Endothelial cell of umbilical vein (primary cell): ENCODE measurements at regions not wholly inside any gene's neighbourhood (a gene's known extent, or its start where the extent isn't known, plus 50 kb on each side); places are given as distances from the start of the nearest gene placed in this dataset.

ENCODE experiments used
- CTCF ChIP-seq, 2 donors: IDR thresholded peaks; 1 replicate in 1 of 2; 2 replicates in 1 of 2; pipeline ENCODE4 v1.5.1; 2011; ENCODE audit warnings: low read length in 2 of 2, mild to moderate bottlenecking in 2 of 2, moderate library complexity in 2 of 2, control low read depth in 1 of 2, inconsistent platforms in 1 of 2, low read depth in 1 of 2; ENCODE audit not compliant: insufficient read depth in 1 of 2; ENCODE audit errors: extremely low read depth in 1 of 2
- EZH2 ChIP-seq: IDR thresholded peaks from 2 replicates; pipeline ENCODE4 v1.6.1; 2012; ENCODE audit warnings: borderline replicate concordance, low read depth, mild to moderate bottlenecking, moderate library complexity, low read length, inconsistent platforms; ENCODE audit not compliant: severe bottlenecking
- FOS ChIP-seq: IDR thresholded peaks from 2 replicates; pipeline ENCODE4 v1.6.1; 2011; ENCODE audit warnings: mild to moderate bottlenecking, low read length, moderate library complexity, borderline replicate concordance; ENCODE audit not compliant: insufficient read depth
- GATA2 ChIP-seq: IDR thresholded peaks from 2 replicates; pipeline ENCODE4 v1.7.0; 2011; ENCODE audit warnings: low read depth, mild to moderate bottlenecking, moderate library complexity, mixed read lengths, low read length; ENCODE audit not compliant: insufficient read length, insufficient read depth
- JUN ChIP-seq: IDR thresholded peaks from 2 replicates; pipeline ENCODE4 v1.6.1; 2011; ENCODE audit warnings: borderline replicate concordance, low read depth; ENCODE audit not compliant: insufficient read length, insufficient read depth
- MAX ChIP-seq: IDR thresholded peaks from 2 replicates; pipeline ENCODE4 v1.6.1; 2011; ENCODE audit not compliant: insufficient read depth, insufficient read length
- MYC ChIP-seq: IDR thresholded peaks from one replicate; pipeline ENCODE4 v1.6.1; 2011; ENCODE audit warnings: mild to moderate bottlenecking, low read depth, low read length
- POLR2A ChIP-seq: IDR thresholded peaks from 2 replicates; pipeline ENCODE4 v1.6.1; 2012; ENCODE audit warnings: low read depth, mild to moderate bottlenecking, control low read depth, low read length
- POLR2AphosphoS5 ChIP-seq: IDR thresholded peaks from 2 replicates; pipeline ENCODE4 v1.6.1; 2012; ENCODE audit warnings: low read depth, mild to moderate bottlenecking, control low read depth, low read length, moderate library complexity; ENCODE audit not compliant: insufficient read depth

GRCh38 chr7:117992635-117993376 lies 119.6 kb upstream of the CTTNBP2 start:
- no peak for TF ChIP-seq GATA2
- no peak for TF ChIP-seq JUN
- TF ChIP-seq CTCF (IDR thresholded peaks at IDR 0.05; ENCODE audit: extremely low read depth in 1 of 2, insufficient read depth in 1 of 2, low read depth in 1 of 2, low read length in 2 of 2) = no peak
- no peak for TF ChIP-seq POLR2AphosphoS5
- TF ChIP-seq POLR2A = no peak
- TF ChIP-seq EZH2 = no peak
- TF ChIP-seq MYC = no peak
- TF ChIP-seq MAX = no peak
- TF ChIP-seq FOS = no peak
